ENCODE measurements at regions not wholly inside any gene's neighbourhood (a gene's known extent, or its start where the extent isn't known, plus 50 kb on each side); places are given as distances from the start of the nearest gene placed in this dataset.

DNA sequence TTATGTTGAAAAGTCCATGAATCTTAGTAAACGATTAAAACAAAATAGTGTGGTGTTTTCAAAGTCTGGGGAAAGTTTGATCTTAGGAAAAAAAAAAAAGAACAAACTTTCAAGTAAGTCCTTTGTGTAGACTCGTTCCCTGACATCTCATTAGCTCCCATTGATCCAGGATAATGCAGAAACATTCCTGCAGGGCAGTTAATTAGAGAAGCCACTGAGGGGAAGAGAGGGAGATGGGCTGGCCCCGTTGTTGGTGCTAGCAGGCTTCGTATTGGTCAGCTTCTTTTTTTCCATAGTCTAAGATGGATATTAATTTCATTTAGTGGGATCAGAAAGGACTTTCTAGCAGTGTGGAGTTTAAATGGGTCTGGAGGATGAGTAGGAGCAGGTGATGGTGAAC is 340.2 kb downstream of the DRD1 start:
- DNase-seq (ENCODE audit: insufficient read length) (no peak), FAIRE-seq (no peak)
- TF ChIP-seq POLR2A (IDR thresholded peaks at IDR 0.05; ENCODE audit: low read depth, low read length): no peak
- TF ChIP-seq TAF1 (IDR thresholded peaks at IDR 0.05; ENCODE audit: borderline replicate concordance, low read depth, low read length): no peak
- no peak for TF ChIP-seq POLR2AphosphoS5 (IDR thresholded peaks at IDR 0.05; ENCODE audit: low read depth, low read length)

DNA sequence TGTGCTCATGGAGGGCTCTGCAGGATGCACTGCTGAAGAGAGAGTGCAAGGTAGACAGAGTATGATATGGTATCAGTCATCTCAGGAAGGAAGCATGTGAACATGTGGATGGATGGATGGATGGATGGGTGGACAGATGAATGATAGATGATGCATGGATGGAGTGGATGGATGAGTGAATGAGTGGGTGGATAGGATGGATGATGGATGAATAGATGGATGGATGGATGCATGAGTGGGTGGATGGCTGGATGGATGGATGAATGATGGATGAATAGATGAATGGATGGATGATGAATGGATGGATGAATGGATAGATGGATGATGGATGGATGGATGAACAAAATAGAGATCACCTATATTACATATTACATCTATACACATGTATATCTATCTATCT is 341.3 kb downstream of the DRD1 start:
- TF ChIP-seq POLR2A (IDR thresholded peaks at IDR 0.05; ENCODE audit: low read depth, low read length): no peak
- TF ChIP-seq POLR2AphosphoS5 (IDR thresholded peaks at IDR 0.05; ENCODE audit: low read depth, low read length): no peak
- TF ChIP-seq TAF1 (IDR thresholded peaks at IDR 0.05; ENCODE audit: borderline replicate concordance, low read depth, low read length): no peak
- DNase-seq (ENCODE audit: insufficient read length) (no peak), FAIRE-seq (no peak)

DNA sequence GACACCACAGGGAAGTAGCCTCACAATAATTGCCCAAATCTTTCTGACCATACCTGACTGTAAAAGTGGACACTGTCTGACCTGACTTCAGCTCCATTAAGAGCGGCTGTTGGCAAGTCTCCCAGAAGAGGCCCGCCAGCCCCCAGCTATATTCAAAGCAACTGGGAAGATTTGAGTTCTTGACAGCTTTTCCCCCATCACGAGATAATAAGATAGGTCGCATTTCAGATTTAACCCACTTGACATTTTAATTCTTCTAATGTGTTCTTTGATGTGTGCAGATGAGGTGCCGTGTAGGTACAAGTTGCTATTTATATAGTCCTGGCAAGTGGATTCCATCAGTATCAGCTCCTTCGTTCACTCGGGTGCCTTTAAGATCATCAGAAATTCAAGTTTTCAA is 345.7 kb downstream of the DRD1 start:
- no peak for DNase-seq (ENCODE audit: insufficient read length)
- FAIRE-seq: no peak

DNA sequence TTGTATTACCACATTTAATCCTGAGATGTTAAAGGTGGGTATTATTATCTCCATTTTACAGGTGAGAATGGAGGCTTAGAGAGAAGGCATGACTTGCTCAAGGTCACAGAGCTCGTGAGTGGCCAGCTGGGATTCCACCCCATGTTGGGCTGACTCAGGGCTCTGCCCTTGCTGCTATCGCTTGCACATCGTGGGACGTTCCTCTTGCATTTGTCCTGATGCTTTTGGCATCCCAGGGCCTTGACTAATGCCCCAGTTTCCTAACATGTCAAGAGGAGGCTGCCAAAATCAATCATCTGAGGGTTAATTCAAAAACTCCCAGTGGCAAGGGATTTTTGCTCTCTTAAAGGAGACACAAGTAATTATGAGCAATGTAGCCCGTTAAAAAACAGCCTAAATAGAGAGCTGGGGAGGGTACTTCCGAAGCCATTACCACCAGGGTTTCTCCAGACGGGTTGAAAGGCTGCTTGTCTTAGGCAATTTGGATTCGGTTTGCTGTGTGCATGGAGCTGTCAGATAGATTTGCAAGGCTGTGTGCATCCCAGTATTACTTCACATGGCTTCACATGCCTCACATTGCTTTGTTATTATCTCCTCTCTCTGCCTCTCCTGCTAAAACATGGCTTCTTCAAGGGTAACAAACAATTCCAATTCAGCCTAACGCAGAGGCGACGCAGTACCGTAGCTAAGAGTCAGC is 347.4 kb downstream of the DRD1 start:
- no peak for TF ChIP-seq POLR2A (IDR thresholded peaks at IDR 0.05; ENCODE audit: low read depth, low read length)
- no peak for TF ChIP-seq TAF1 (IDR thresholded peaks at IDR 0.05; ENCODE audit: borderline replicate concordance, low read depth, low read length)
- TF ChIP-seq POLR2AphosphoS5 (IDR thresholded peaks at IDR 0.05; ENCODE audit: low read depth, low read length): no peak
- no peak for FAIRE-seq
- DNase-seq (ENCODE audit: insufficient read length): no peak

More for the DNA sequence above, 345.7 kb downstream of the DRD1 start:
- TF ChIP-seq POLR2AphosphoS5 (IDR thresholded peaks at IDR 0.05; ENCODE audit: low read depth, low read length) (no peak), POLR2A (IDR thresholded peaks at IDR 0.05; ENCODE audit: low read depth, low read length) (no peak), TAF1 (IDR thresholded peaks at IDR 0.05; ENCODE audit: borderline replicate concordance, low read depth, low read length) (no peak)

DNA sequence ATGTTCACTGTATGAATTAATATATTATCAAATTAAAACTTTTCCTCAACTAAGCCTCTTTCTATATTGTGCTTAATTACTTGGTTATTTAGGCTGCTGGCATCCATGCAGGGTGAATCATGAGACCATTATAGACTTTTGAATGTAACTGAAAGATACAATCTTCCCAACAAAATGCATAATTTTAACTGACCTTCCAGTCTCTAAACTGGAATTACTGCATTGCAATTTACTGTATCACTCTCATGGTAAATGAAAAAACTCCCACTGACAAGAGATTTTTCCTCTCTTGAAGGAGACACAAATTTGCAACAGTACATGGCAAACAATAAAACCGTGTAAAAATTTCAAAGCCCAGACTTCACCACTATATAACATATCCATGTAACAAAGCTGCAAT is 349.5 kb downstream of the DRD1 start:
- no peak for DNase-seq (ENCODE audit: insufficient read length)
- TF ChIP-seq TAF1 (IDR thresholded peaks at IDR 0.05; ENCODE audit: borderline replicate concordance, low read depth, low read length): no peak
- no peak for FAIRE-seq

DNA sequence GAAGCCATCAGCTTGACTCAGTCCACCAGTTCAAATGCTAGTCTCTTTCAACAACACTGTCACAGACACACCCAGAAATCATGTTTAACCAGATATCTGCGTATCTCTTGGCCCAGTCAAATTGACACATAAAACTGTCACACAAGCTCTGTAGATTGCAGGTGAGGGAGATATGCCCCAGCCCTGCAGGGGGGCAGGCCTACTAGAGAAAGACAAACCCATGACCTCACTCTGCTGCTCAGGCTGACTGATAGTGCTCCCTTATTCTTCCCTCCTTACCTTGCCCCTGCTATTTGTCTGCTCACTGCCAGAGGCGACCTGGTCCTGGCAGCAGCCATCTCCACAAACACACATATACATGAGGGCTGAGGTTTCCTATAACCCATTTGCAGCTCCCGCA is 351.3 kb downstream of the DRD1 start:
- TF ChIP-seq TAF1 (IDR thresholded peaks at IDR 0.05; ENCODE audit: borderline replicate concordance, low read depth, low read length) (no peak), POLR2A (IDR thresholded peaks at IDR 0.05; ENCODE audit: low read depth, low read length) (no peak), POLR2AphosphoS5 (IDR thresholded peaks at IDR 0.05; ENCODE audit: low read depth, low read length) (no peak)
- no peak for DNase-seq (ENCODE audit: insufficient read length)
- no peak for FAIRE-seq

DNA sequence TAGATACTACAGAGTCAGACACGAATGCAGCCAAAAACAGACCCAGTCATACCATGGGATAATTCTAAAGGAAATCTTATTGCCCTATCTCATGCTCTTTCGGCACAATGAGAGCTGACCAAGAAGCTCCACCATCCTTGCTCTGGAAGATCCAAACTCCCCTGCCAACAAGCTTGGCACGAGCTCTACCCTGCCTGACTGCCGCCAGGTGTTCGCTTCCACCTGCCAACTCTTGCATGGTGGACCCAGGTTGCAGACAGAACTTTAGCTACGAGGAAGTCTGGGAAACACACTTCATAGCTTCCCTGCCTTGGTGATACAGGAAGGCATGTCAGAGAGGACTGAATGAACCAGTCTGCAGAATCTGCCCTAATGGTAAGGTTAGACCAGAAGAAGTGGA is 355.0 kb downstream of the DRD1 start:
- TF ChIP-seq POLR2AphosphoS5 (IDR thresholded peaks at IDR 0.05; ENCODE audit: low read depth, low read length) (no peak), POLR2A (IDR thresholded peaks at IDR 0.05; ENCODE audit: low read depth, low read length) (no peak), TAF1 (IDR thresholded peaks at IDR 0.05; ENCODE audit: borderline replicate concordance, low read depth, low read length) (no peak)
- FAIRE-seq (no peak), DNase-seq (ENCODE audit: insufficient read length) (no peak)

DNA sequence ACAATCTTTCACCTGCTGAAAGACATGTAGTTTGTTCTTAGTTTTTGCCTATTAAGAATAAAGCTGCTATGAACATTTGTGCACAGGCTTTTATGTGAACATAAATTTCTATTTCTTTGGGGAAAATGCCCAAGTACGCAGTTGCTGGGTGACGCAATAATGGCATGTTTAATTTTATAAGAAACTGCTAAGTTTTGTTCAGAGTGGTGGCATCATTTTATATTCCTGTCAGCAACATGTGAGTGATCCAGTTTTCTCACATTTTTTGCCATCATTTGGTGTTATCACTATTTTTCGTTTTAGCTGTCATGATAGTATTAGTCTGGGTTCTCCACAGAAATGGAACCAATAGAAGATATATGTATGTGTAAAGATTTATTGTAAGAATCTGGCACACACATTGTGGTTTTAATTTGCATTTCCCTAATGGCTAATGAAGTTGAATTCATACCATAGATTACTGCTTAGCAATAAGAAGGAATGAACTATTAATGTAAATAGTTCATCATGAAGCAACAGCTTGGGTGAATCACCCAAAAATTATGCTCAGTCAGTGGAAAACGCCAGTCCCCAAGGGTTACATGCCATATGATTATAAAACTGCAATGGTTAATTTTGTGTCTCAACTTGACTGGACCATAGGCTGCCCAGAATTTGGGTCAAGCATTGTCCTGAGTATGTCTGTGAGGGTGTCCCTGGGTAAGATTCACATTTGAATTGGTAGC is 358.6 kb downstream of the MSX2 start:
- DNase-seq (ENCODE audit: insufficient read length) (no peak), FAIRE-seq (no peak)
- TF ChIP-seq TAF1 (IDR thresholded peaks at IDR 0.05; ENCODE audit: borderline replicate concordance, low read depth, low read length) (no peak), POLR2AphosphoS5 (IDR thresholded peaks at IDR 0.05; ENCODE audit: low read depth, low read length) (no peak), POLR2A (IDR thresholded peaks at IDR 0.05; ENCODE audit: low read depth, low read length) (no peak)

DNA sequence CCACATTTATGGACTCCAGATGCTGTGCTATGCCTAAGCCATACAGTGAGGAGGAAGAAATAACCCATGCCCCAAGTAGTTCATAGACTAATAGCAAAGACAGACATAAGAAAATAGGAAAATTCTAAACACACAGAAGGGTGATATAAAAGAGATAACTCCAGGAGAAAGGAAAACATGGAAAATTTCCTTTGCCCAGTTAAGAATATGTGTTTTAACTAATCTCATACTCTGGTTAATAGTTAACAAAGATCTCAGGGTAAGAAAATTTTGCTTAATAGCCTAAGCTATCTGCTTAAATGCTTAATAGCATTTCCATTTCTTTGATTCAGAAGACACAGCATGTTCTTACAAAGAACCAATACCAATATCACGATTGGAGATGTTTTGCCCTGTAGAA is 358.0 kb downstream of the MSX2 start:
- FAIRE-seq (no peak), DNase-seq (ENCODE audit: insufficient read length) (no peak)
- no peak for TF ChIP-seq POLR2A (IDR thresholded peaks at IDR 0.05; ENCODE audit: low read depth, low read length)
- no peak for TF ChIP-seq POLR2AphosphoS5 (IDR thresholded peaks at IDR 0.05; ENCODE audit: low read depth, low read length)
- TF ChIP-seq TAF1 (IDR thresholded peaks at IDR 0.05; ENCODE audit: borderline replicate concordance, low read depth, low read length): no peak

DNA sequence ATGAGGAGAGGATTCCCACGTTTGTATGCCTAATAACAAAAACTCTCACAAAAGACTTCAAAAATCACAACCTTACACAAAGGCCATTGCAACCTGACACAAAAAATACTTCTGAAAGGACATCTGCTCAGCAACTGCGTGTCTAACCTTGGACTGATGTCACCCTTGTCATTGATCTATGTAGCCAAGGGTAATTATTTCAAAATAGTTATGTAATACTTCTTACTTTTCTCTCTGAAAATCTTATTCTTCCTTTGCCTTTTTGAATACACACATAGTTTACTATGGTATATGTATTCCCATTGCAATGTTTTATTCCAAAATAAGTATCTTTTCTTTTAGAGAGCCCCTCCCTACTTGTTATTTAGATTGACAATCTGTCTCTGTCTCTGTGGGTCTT is 355.3 kb downstream of the MSX2 start:
- no peak for TF ChIP-seq POLR2AphosphoS5 (IDR thresholded peaks at IDR 0.05; ENCODE audit: low read depth, low read length)
- TF ChIP-seq TAF1 (IDR thresholded peaks at IDR 0.05; ENCODE audit: borderline replicate concordance, low read depth, low read length): no peak
- TF ChIP-seq POLR2A (IDR thresholded peaks at IDR 0.05; ENCODE audit: low read depth, low read length): no peak
- FAIRE-seq (no peak), DNase-seq (ENCODE audit: insufficient read length) (no peak)

DNA sequence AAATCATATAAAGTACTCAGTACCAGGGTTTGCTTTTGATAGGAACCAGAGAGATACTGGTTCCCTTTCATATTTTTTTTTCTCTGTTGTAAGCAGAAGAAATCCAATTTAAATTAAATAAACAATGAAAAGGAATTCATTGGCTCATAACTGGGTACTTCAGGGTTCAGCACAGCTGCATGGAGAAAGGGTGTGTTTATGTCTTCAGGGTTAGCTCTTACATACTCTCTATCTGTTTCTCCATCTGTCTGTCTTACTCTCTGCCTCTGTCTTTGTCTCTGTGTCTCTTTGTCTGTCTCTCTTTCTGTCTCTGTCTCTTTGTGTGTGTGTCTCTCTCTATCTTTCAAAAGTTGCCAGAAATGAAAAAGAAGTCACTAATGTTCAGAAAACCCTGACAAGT is 345.9 kb downstream of the MSX2 start:
- FAIRE-seq (no peak), DNase-seq (ENCODE audit: insufficient read length) (no peak)
- TF ChIP-seq POLR2A (IDR thresholded peaks at IDR 0.05; ENCODE audit: low read depth, low read length): no peak
- TF ChIP-seq TAF1 (IDR thresholded peaks at IDR 0.05; ENCODE audit: borderline replicate concordance, low read depth, low read length): no peak
- TF ChIP-seq POLR2AphosphoS5 (IDR thresholded peaks at IDR 0.05; ENCODE audit: low read depth, low read length): no peak

DNA sequence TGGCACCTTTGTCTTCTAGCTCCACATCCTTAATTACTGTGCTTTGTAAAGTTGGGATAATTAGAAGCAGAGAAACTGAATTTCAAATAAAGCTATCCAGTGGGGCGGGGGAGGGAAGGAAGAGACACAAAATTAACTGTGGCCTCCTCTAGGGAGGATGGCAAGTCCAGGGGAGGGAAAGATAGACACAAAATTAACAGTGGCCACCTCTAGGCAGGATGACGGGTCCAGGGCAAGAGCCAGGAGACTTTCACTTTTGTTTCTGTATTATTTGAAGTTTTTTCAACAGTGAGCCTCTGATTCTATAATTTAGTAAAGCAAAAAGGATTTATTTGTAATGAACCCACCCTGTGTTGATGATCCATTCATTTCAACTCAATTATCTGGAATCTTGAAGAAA is 335.9 kb downstream of the MSX2 start:
- FAIRE-seq (no peak), DNase-seq (ENCODE audit: insufficient read length) (no peak)
- TF ChIP-seq POLR2AphosphoS5 (IDR thresholded peaks at IDR 0.05; ENCODE audit: low read depth, low read length): no peak
- no peak for TF ChIP-seq TAF1 (IDR thresholded peaks at IDR 0.05; ENCODE audit: borderline replicate concordance, low read depth, low read length)
- no peak for TF ChIP-seq POLR2A (IDR thresholded peaks at IDR 0.05; ENCODE audit: low read depth, low read length)
